Astrocyte of the hippocampus (primary cell): ENCODE measurements at regions not wholly inside any gene's neighbourhood (a gene's known extent, or its start where the extent isn't known, plus 50 kb on each side); places are given as distances from the start of the nearest gene placed in this dataset.

Experiments used
- DNase-seq: peaks from one replicate; pipeline ENCODE4 v3.0.0; 2011; ENCODE audit warnings: low read depth, low spot score

DNA sequence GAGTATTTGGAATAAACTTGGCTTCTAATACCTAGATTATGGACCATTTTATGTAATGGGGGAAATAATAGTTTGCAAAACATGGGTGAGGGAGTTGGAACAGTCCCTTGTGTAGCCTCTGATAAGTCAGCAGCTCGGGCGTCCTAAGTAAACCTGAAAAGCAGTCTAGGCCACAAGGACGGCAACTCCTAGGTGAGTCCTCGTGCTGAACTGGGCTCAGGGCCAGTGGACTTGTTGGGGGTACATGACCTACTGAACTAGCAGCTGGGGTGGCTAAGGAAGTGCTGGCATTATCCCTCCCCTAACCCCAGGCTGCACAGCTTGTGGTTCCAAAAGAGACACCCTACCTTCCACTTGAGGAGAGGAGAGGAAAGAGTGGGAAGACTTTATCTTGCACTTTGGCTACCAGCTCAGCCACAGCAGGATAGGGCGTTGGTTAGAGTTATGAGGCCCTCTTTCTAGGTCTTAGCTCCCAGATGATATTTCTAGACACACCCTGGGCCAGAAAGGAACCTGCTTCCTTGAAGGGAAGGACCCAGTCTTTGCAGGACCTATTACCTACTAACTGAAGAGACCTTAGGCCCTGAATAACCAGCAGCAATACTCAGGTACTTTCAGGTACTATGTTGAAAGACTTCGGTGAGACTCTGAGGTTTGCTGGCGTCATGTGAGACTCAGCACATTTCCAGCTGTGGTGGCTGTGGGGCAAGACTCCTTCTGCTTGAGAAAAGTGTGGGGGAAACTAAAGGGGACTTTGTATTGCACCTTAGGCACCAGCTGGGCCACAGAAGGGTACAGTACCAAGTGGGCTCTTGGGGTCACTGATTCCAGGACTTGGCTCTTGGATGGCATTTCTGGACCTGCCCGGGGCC, 71.0 kb downstream of the AQP4 start:
- DNase-seq, result no peak

DNA sequence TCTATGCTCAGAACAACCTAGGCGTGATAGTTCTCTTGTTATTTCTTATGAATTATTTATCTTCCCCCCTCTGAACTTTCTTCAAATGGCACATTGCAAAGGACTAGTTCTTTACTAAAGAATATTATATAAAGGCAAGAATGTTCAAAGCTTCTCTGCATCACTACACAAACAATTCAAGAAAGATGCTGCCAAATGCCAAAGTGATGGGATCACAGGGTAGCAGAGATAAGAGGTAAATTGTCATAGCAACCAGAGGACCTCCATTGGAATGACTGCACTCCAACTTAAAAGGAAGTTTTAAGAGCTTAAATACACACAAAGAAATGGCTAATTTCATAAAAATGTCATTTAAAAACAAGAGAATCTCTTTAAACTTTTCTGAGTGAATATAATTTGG, 72.8 kb downstream of the AQP4 start:
- peak; percentile 89 for DNase-seq

DNA sequence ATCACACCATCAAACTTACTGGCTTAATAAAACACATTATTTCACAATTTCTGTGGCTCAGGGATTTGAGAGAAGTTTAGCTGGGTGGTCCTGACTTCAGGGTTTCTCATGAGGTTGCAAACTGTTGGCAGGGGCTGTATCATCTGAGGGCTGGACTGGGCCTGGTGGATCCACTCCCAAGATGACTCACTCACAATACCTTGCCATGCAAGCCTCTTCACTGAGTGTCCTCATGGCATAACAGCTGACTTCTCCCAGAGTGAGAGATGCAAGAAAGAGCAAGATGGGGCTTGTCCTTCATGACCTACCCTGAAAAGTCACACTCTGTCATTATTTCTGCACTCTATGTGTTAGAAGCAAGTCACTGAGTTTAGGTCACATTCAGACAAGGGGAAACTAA, 73.8 kb downstream of the AQP4 start:
- no peak for DNase-seq

DNA sequence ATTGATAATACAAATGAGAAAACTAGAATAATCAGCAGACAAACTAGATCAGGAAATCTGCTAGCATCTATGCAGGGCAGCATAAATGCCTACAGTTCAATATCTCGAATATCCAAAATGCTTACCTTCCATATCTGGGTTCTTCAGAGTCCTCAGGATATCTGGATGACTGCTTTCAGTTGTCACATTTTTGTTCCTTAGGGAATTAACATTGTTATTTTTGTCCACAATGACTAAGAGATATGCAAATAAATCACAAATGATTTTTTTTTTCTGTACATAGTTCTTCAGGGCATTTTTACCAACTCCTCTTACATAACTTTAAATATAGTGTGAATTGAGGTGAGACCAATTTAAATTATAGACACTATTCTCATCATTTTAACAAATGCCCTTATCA, 80.9 kb downstream of the AQP4 start:
- no peak for DNase-seq

DNA sequence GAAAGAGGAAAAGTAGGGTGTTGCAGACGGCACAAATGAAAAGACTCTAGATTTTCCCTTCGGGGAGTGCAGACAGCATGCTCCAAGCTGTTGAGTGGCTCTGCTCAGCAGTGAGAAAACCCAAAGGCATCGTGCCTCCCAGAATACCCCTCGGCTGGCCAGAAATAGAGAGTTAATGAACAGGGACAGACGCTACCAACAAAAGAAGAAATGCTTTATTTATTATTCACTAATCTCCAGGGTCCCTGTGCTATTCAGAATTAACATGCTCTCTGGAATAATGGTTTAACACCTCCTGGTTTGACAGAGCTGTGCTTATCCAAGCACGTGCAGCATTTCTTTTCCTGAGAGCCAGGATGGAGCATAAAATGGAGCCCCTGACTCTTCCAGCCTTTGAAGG, 82.3 kb downstream of the AQP4 start:
- no peak for DNase-seq

DNA sequence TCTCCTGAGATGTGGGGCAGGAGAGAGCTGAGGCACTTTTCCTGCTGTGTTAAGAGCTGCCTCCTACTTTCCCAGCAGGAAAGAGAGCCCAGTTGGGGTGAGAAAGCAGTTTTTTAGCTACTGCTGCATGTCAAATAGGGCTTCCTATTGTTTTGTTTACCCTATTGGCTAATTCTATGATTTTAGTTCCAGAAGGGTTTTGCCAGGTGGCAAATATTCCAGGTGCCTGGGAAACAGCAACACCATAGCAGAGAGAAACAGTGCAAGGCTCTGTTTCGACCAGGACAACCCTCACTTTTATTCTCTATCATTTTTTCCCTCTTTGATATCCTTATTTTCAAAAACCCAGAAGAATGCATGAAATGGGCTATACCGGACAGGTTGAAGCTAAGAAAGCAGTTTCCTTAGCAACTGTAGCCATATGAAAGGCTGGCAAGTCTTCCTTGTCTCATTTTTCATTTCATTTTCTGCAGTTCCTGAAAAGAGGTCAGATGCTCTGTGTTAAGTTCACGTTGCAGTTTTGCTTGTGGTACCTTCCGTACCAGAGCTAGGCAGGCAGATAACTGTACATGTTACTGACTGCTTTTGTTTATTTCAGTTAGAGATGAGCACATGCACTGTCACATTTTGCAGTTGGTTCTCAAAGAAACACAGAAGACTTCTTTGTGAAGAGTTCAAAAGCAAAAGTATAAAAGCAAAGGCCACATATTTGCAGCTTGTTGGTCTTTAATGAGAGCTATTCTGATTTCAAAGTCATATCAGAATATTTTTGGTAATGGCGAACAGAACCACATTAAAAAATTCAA, 84.8 kb downstream of the AQP4 start:
- DNase-seq, result no peak

DNA sequence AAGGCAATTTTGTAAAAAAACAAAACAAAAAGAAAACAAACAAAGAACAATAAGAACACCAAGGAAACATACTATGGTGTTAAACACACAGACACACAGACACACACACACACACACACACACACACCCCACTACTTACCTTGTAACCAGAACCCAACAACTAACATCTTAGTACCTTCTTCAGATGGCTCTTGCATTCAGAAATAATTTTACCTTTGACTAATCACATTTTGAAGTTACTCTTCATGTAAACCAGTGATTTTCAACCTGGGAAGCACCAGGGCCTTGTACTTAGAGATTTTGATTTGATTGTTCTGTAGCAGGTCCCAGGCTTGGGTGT, 87.5 kb downstream of the AQP4 start:
- no peak for DNase-seq

DNA sequence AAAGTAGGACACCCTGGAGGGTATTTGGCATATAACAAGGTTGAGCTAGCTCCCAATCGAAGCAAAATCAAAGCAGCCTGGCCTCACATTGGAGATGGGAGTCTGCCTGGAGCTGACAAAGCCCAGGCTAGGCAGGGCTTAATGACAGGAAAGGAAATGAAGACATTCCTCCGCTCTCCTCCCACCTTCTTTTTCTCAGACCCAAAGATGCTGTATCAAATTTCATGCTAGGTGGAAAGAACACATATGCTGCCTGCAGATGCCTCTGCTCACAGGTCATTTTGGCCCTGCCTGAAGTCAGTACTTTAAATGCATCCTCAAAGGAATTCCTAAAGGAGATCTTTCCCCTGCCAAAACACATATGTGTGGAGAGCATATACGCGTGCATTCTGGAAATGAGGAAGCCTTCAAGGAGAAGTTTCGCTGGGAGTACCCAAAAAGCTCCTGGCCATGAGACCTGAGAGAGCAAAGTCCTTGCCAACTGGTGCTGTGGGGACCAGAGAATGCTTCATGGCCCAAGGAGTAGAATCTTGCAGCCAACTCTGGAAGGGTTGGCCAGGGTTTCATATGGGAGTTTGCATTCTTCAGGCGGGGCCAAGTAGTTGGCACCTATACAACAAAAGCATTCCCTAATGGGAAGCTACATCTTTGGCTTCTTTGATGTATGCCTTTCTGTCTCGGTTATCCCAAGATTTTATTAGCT, 88.0 kb downstream of the AQP4 start:
- peak; percentile 62 for DNase-seq

DNA sequence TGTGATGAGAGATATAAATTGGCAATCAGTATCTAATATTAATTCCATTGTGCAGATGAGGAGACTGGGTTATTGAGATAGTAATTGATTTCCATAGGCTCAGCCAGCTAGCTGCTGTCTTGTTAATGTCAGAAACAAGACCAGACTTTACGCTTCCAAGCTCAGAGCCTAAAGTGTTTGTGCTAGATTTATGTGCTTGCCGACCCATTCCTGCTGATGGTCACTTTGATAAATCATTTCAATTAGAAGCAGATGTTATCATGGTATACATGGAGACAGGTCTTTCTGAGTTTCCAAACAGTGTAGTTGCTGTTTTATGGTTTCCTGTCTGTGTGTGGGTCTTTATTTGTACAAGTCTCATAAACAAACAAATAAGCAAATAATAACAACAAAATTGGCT, 92.8 kb downstream of the AQP4 start:
- no peak for DNase-seq

DNA sequence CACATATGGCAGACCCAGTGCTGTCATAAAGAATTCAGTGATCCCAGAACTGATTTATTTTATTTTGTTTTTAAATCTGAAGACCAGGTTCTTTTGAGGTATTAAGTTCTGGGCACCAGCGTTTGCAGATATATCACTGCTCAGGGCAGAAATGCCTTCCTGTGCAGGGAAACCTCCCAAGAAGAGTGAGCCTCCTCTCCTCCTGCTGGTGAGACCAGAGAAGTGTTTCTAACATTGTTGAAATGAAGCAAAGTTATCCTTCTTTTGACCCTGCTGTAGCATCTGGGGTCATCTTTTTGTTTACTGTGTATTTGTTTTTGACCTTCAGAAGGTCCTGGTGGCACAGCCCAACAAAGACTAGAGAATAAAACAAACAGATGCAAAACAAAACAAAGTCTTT, 94.0 kb downstream of the AQP4 start:
- DNase-seq, result no peak

DNA sequence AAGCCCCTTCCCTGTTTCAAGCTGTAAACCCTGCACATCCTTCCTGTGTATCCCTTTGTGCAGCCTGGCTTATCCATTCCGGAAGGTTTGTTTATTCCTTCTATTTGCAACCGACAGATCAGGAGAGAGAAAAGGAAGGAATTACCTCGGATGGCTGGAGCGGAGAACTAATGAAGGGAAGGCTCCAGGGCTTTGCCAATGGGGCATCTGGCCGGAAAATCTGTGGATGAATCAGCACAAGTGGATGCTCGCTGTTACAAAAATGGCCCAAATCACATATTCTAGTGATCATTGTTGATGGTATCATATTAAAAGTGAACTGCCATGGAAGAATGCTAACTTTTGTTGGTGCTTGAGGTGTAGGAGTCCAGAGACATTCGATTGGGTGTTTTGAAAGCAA, 97.1 kb downstream of the AQP4 start:
- DNase-seq, result peak; percentile 47

DNA sequence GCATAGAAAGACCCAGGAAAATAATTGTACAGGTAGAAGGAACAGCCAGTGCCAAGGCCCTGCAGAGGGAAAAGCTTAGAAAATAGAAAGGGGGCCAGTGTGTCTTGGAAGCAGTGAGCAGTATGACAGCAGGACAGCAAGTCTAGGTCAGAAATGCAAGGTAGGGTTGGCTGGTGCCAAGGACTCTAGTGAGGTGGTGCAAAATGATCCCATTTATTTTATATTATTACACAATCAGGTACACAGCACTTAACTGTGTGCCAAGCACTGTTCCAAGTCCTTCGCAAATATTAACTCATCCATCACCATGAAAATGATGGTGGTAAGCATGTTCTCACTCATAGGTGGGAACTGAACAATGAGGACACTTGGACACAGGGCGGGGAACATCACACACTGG, 100.0 kb downstream of the AQP4 start:
- DNase-seq, result no peak

DNA sequence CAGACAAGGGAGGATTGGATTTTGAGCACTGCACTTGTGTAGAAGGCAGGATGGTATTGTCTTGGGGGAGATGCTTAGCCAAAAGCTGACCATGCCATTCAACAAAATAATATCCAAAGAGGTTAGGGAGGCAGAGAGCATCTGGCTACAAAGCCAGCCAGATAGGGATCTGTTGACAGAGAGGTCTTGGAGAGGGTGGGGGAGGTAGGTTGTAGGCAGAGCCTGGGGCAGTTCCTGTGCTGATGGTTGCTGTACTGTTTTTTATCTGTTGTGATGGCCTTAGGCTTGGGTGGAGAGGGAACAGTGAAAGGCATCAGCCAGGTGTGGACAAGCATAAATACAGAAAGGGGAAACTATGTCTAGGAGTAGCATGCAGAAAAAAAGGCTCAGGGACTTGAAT, 100.9 kb downstream of the AQP4 start:
- no peak for DNase-seq

DNA sequence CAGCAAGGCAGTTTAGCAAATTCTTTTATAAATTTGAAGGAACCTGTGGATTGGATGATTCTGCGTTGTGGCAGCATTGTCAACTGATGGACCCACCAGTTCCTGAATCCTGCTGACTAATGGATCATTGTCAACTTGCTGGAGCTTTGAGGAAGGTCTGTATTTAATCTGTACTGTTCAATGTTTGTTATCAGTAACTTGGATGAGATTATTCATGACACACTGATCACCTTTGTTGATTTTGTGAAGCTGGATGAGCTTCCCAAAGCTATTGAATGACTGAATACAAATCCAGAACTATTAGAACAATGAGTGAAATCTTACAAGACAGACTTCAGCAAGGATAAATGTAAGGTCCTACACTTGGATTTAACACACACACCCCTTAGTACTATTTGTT, 101.3 kb downstream of the AQP4 start:
- no peak for DNase-seq

DNA sequence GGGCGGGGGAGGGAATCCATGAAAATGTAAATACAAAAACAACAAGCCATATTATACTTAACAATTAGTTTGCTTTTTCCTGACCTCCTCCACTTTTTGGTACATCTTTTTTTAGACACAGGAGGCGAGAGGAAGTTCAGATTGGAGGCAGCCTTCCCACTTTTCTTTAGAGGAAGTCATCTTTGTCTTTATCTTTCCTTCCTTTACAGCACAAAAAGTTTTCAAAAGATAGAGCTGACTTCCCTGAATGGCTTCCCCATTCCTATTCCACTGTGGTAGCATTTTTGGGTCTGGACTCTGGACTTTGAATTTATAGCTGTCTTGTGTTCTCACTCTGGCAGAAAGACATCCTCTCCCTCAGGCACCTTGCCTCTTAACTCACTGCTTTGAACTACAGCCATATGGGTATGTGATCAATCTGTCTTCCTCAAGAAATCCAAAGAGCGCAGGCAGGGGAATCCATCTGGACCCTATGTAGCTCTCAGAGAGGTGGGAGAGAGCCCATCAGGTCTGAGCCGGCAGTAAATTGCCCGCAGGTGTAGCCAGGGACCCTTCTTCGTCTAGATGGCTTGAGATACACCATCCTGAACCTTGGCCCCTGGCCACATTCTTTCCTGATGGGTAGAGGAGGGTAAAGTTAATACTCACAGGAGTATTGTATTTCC, 101.9 kb downstream of the AQP4 start:
- no peak for DNase-seq

DNA sequence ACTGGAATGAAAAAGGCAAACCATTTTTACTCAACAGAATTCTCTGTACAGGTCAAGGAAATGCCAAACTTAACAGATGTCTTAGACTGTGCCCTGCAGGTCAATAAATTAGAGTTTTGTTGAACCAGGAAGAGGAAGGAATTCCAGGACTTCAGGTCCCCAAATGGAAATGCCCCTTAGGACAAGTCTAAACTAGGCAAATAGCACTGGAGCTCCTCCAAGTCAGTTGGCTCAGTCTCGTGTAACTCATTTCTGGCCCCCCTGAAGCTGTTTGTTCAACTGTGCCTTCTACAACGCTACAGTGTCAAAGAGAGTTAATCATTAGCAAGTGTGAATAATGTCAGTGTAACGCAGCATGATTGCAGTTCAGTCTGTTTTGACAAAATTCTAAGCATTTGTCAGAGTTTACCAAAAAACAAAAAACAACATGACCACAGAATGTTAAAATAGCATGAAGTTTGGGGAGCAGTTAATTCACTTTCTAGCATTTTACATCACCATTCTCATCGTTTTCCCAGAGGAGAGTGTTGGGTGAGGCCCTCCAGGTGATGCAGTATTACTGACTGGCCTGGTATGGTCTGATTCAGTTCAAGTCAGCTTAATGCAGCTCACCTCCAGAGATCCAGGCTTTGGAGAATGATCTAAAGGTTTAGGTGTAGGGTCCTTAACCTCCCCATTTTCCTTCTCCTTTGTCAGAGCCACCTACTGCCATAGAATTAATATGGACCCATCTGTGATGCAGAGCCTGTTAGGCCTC, 108.1 kb downstream of the AQP4 start:
- peak; percentile 22 for DNase-seq

DNA sequence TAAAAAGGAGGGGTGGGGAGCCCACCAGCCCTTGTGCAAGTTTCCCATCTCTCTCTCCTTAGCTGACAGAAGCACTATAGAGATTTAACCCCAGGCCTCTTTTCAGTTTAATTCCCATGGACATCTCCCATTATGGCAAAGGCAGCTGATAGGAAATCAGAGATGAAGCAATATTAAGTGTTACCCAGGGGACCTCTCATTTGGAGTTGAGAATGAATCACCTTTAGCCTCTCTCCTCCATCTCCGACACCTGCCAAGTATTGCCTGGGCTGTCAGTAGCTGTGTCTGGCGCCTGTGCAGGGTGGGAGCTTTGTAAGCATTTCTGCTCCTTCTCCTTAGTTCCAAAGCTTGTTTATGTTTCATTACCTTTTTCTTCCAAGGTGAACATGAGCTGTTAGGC, 109.0 kb downstream of the AQP4 start:
- DNase-seq, result no peak

DNA sequence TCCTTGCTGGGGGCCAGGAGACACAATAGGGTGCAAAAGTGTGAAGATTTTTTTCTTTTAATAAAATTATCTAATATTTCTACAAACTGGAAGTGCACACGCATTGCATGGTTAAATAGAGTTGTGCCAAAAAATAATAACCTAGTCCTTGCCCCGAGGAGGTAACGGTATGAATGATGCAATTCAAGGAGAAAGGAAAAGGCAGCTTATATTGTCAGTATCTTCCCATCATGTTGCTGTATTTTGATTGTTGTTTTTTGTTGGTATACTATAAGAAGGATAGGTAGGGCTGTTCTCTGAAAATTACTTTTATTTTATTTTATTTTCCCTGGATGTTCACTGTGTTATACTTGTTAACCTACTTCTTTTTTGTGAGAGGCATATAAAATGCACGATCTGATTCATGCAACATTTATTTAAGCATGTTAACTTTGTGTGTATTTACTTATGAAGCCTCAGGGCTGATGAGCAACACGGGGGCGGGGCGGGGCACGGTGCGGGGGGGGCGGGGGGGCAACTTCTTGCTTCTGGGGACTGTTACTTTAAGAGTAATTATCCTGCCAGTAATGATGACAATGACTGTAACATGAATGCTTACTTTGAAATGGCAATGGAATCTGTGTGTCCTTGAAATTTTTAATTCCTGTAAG, 118.6 kb downstream of the AQP4 start:
- no peak for DNase-seq

DNA sequence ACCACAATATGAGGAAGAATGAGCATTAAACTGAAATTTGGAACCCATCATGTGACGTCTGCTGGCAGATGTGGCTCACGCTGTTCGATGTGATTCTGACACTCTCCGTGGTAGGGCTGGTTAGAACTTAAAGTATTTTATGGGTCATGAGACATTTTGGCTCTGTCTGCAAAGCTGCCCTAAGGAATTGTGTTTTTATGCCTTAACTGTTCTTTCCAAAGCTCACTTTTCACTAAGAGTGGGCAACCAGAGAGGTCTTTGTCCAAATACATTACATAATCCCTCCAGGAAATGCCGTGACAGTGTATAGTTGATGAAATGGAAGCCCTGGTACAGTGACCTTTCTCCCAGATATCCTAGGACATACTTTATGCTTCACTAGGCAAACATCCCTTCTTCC, 119.1 kb downstream of the AQP4 start:
- DNase-seq, result no peak

DNA sequence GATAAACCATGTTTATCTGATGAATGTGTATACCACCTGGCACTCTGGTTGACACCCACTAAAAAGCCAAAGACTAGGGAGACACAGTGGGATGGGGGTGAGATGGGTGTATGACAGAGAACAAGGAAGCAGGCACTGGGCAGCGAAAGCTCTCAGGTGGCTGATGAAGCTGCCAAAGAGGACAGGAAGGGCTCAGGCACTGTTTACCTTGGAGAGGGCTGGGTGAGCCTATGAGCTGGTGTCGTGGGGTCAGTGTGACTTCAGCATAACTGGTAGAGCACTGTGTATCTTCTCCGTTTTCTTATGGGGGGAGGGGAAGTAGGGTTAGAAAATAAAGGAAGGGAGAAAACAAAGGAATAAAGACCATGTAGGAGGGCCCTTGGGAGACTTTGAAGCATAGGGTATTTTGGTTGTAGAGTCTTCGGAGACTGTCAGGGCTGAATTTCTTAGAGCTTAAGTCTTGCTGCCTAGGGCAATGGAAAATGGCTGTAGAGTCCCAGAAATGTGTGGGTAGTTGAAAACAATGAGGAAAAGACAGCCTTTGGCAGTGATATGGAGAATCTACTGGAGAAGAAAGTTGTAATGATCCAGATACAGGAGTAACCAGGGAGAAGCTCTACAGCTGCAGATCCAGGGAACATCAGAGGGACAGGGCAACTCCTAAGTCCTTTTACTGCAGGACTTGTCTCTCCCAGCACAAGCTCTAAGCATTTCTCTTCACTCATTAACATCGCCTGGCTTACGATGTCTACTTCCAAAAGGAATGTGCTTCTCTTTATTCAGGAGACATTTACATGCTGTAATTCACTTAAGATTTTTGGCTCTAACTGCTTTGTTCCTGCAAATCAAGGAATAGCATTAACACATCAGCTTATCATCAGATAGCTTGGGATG, 120.0 kb downstream of the AQP4 start:
- DNase-seq, result peak; percentile 52
